ENCODE measurements at regions not wholly inside any gene's neighbourhood (a gene's known extent, or its start where the extent isn't known, plus 50 kb on each side); places are given as distances from the start of the nearest gene placed in this dataset.

DNA sequence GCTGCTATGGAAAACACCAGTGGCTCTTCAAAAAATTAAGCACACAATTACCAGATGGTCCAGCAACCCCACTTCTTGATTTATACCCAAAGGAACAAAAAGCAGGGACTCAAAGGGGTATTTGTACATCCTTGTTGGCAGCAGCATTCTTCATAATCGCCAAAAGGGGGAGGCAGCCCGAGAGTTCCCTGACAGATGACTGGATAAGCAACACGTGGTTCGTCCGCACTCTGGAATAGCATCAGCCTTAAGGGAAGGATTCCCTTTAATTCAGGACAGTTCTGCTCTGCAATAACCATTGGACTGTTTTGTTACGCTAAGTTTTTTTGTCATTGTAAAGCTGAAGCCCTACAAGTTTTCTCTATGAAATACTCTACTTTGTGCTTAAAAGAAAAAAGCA, 76.7 kb upstream of the TWIST2 start:
- TF ChIP-seq, protein P1, sequence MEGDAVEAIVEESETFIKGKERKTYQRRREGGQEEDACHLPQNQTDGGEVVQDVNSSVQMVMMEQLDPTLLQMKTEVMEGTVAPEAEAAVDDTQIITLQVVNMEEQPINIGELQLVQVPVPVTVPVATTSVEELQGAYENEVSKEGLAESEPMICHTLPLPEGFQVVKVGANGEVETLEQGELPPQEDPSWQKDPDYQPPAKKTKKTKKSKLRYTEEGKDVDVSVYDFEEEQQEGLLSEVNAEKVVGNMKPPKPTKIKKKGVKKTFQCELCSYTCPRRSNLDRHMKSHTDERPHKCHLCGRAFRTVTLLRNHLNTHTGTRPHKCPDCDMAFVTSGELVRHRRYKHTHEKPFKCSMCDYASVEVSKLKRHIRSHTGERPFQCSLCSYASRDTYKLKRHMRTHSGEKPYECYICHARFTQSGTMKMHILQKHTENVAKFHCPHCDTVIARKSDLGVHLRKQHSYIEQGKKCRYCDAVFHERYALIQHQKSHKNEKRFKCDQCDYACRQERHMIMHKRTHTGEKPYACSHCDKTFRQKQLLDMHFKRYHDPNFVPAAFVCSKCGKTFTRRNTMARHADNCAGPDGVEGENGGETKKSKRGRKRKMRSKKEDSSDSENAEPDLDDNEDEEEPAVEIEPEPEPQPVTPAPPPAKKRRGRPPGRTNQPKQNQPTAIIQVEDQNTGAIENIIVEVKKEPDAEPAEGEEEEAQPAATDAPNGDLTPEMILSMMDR (IDR thresholded peaks at IDR 0.05 in 4 of 5, conservative IDR thresholded peaks at IDR 0.05 in 1 of 5) = no peak
- no peak for TF ChIP-seq POLR2A (IDR thresholded peaks at IDR 0.05)
